NCI-H1417 (cell line): ENCODE measurements at regions not wholly inside any gene's neighbourhood (a gene's known extent, or its start where the extent isn't known, plus 50 kb on each side); places are given as distances from the start of the nearest gene placed in this dataset.
A peak's percentile ranks its signal among the peaks of the same experiment; 100 is the strongest.

Experiments
- DNase-seq, 3 experiments: peaks; one replicate each; lab custom pipeline; 2025; lab: John Stamatoyannopoulos, UW

DNA sequence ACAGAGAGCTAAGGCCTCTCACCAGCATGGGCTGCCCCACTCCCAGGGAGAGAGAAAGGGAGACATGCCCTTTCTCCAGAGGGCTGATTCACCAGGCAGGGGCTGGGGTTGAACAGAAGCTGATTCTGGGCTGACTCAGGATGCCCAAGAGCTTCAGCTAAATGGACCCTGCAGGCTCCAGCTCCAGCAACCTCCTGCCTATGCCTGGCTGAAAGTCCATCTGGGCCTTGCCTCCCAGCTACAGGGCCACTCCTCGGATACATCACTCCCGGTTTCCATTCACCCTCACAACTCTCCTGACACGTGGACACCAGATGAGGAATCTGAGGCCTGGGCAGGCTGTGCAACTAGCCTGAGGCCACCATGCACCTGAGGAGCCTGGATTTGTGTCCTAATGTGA lies 215.5 kb downstream of the BUD13 start:
- DNase-seq = no peak

DNA sequence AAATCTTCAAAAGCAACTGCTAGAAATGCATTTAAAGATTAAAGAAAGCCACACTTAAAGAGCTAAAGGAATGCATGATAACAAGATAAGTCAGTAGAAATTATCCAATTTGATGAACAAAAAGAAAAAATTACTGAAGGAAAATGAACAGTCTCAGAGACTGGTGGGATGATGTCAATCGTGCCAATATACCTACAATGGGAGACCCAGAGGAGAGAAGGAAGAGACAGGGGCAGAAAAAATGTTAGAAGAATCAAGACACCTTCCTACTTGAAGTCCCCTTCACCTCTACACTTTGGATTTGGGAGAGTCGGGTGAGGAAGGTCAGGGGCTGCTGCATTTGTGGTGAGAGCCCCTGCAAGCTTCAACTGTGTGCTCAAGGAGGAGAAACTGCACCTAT lies 216.3 kb downstream of the BUD13 start:
- no peak for DNase-seq

DNA sequence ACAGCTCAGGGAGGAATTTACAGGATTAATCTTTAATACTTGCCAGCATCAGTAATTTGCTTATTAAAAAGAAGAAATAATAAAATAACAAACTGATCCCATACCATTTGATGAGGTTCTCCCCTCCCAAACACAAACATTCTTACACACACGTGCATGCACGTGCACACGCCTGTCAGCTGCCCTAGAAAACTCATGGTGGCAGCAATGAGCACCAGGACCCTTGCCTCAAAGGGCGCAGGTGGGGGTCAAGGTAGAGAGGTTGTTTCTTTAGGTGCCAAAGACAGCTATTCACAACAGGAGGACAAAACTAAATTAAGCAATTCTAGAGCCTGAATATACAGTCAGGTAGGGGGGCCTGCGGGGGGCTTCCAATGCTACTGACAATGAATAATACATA lies 219.3 kb downstream of the BUD13 start:
- DNase-seq = no peak

DNA sequence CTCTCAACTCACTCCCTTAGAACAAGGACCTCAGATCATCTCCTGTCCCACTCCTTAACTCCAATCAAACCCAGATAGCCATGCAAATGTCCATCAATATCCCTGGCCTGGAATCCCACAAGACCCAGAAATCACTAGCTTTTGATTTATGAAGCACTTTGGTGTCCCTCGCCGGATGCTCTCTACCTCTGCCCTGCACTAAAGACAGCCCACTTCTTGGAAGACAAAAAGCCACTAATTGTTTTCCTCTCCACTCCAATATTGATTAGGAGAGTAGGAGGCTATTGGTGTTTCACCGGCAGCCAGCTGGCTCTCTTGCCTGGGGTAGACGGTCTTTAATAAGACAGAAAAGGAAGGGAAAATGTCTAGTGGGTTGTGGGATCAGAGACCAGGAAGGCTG lies 221.2 kb downstream of the BUD13 start:
- no peak for DNase-seq

DNA sequence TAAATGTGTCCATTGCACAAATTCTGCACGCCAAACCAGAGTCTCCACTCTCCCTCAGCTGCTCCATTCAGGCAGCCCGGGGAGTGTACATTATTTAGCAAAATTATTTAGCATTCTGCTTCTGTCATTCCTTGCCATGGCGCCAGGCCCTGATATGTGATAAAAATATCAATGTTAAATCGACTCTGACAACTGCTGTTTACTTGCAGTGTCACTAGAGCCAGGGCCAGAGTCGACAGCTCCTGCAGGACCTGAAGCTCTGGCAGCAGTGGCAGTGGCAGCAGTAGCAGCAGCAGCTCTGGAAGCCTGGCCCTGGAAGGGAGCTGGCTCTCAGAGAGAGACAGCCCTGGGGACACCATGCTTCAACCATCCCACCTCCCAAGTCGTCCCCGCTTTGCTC lies 224.5 kb downstream of the BUD13 start:
- no peak for DNase-seq

DNA sequence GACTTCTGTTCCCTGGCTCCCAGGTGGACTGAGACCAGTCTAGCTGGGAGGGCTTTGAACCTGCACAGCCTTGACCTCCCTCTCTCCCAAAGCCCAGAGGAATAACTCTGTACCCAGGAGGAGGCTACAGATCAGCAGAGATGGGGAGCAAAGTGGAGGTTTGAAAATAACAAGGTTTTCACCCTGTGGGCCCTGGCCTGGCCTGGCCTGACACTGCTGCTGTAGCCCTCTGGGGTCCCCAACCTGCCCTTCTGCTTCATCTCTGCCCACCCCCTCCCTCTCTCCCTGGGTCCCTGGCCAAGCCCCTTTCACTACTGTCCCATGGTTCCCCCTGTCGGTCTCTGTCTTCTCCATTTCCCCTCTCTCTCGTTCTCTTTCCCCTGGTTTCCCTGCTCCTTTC lies 225.2 kb downstream of the BUD13 start:
- no peak for DNase-seq

DNA sequence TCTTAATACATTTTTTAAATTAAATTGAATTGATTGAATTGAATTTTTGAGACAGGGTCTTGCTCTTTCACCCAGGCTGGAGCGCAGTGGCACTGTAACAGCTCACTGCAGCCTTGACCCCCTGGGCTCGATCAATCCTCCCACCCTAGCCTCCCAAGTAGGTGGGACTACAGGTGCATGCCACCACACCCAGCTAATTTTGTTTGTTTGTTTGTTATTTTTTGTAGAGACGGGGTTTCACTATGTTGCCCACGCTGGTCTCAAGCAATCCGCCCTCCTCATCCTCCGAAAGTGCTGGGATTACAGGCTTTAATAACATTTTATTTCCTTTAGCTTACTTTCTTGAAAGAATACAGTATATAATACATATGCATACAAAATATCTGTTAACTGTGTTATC lies 226.9 kb downstream of the BUD13 start:
- DNase-seq = no peak

DNA sequence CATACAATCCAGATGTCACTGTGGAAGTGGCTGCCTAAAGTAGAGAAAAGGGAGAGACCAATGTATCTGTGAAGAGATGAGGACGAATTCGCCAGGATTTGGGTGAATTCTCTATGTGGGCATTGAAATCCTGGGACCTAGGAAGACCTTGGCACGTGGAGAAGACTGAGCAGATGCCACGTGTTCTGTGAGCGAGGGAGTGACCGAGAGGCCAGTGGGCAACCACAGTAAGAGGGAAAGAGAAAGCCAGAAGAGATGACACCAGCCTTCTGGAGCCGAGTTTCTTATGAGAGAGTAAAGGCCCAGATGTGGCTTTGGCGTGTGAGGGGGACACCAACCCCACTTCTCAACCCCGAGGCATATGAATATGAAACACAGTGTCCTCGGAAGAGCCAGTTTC lies 228.1 kb downstream of the BUD13 start:
- DNase-seq = no peak

DNA sequence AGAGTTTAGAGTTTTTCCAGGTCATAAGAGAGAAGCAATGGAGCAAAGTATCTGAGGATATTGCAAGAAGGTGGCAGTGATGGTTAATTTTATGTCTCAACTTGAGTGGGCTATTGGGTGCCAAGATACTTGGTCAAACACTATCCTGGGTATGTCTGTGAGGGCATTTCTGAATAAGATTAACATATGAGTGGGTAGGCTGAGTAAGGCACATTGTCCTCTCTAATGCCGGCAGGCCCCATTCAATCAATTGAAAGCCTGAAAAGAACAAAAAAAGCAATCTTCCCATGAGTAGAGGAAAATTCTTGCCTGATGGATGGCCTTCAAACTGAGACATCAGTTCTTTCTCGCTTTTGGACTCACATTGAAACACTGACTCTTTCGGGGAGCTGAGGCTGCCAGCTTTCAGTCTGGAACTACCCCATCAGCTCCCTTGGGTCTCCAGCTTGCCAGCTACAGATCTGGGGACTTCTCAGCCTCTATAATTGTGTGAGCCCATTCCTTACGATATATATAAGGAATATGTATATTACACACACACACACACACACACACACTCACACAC lies 228.8 kb downstream of the BUD13 start:
- DNase-seq = no peak

DNA sequence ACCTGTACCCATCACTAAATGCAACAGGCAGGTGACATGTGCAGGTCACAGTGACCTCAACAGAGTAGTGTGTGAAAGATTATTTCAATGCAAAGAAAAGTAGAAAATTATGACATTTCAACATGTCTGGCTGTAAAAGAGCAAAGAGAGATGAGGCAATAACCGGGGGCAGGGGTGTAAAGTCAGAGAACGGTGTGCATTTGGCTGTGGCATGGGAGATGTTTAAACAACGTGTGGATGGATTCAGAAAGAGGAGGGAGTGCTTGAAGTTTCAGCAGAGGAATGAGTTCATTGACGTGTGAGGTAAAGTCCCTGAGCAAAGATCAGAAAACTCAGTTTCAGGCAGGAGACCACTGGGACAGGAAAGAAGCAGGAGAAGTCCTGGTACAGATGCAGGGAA lies 229.7 kb downstream of the BUD13 start:
- no peak for DNase-seq

DNA sequence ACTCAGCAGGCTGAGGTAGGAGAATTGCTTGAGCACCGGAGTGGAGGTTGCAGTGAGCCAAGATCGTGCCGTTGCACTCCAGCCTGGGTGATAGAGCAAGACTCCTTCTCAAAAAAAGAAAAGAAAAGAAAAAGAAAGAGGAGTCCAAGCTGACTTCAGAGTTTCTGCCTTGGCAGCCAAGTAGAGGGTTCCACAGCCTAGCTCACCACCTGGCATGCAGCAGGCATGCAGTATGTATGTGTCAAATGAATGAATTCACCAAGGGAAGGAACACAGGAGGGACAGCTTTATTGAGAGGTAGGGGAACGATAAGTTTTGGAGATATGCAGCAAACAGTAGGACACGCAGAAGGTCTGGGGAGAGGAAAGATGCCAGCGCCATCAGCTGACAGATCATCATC lies 230.4 kb downstream of the BUD13 start:
- no peak for DNase-seq

DNA sequence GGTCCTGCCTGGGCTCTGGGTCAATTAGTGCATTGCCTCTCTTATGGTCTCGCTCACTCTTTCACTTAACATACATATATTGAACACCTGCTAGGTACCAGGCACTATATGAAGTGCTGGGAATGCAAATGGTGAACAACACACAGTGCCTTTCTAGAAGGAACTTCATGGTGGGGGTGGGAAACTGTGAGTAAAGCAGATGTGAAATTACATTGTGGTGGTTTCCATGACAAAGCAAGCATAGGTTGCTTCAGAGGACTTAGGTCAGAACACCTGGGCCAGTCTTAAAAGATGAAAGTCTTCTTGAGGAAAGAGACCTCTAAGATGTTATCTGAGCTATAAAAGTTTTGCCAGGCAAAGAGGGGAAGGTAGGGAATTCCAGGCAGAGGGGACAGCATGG lies 231.3 kb downstream of the BUD13 start:
- DNase-seq = no peak

DNA sequence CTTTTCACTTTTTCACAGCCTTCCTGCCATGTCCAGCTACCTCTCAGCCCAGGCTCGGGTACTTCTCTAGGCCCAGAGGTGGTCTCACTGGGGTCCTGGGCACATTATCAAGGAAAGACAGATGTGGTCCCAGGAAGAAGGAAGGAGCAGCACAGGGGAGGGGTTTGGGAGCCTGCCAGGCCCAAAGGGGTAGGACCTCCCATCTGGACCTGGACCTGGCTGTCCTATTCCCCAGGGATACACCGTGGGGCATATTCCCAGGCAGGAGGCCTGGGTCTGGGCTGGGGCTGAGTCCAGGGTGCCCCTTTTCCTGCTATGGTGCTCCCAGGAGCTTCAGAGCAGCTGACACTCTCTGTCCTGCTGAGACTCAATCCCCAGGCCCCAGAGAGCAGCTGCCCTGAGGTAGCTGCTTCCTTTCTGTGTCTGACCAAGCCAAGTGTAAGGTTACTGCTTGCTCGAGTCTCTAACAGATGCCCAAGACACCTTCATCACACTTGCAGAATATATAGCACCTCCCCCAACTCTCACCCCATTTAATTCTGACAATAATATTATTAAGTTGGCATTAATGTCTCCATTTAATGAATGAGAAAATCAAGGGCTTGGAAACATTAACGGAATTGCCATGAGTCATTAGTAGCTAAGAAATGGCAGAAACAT lies 232.0 kb downstream of the BUD13 start:
- DNase-seq = no peak

DNA sequence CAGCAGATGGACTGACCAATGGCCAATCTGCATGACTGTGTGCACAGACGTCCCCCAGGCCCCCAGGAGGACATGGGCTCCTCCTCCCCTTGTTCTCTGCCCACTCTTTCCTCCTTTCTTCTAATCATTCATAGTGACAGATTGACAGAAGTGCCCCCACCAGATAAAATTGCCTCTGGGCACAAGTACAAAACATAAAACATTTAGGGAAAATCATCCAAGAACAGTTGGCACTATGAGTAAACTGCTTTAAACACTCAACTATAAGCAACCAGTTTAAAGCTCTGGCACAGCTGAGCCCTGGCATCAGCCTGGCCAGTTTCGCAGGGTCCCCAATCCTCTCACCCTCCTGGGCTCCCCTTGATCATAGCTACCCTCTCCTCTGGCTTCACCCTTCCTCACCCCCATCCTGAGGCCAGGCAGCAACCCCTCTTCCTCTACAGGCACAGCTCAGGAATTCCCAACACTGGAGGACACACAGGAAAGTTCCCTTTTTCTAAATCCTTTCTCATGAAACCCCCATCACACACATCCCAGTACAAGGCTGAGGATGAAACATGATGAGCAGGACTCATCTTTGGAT lies 232.9 kb downstream of the BUD13 start:
- DNase-seq = no peak

DNA sequence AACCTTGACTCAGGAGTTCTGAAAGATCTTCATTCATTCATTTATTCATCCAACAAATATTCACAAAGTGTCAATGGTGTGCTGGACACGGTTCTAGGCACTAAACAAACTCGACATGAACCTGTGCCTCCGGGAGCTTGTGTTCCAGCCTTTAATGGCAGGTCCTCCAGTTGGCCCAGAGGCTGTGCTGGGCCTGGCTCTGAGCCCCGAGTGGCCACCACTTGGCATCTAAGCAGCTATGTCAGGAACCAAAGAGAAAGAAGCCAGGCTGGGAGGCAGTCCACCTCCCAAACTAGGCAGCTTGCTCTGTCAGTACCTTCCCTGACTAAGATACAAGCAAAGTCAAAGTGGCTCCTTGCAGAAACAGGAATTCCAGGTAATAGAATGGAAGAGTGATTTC lies 233.6 kb downstream of the BUD13 start:
- no peak for DNase-seq

DNA sequence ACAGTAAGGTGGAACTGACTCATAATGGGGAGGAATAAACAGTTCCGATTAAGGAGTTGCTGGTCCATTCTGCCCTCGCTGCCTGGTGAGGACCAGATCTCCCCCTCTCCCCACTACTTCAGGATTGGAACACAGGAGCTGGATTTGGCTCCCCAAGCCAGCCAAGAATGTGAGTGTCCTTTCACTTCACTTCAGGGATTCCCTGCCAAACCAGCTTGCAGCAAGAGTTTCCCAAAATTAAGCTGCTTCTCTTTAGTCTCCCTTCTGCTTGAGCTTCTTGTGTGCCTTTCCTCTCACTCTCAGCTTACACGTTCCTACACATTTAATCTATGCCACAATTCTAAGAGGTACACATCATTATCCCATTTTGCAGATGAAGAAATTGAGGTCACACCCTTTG lies 234.1 kb downstream of the BUD13 start:
- no peak for DNase-seq

DNA sequence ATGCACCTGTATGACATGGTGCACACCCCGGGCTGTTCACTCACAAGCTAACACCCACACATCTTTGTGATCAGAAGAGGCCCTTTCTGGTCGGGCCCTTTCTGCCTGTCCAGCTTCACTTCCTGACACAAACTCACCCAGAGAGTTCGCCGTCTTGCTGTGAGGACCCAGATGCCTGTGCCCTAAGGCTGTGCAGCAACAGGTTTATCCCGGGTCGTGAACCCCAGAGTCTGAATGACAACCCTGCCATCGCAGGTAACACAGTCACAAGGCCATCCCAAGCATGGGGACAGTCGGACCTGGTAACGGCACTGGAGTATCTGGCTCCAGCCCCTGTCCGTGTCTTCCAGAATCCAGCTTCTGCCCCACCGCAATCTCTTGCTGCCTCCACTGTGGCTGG lies 235.1 kb downstream of the BUD13 start:
- no peak for DNase-seq

DNA sequence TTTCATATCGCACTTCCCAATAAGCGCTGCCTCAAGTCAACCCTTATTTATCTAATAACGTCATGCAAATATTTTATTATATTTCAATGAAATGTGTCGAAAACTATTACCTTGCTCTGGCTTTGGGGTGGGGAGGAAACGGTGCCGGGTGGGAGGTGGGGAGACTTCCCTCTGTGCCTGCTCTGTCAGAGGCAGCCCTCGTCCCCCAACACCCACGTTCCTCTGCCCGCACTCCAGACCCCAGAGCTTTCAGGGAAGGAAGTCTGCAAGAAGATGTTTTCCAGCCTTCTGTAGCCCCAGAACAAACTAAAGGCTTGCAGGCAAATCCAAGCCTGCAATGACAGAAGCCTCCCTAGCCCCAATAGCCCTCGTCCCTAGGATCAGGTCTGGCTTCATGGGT lies 235.7 kb downstream of the BUD13 start:
- no peak for DNase-seq

DNA sequence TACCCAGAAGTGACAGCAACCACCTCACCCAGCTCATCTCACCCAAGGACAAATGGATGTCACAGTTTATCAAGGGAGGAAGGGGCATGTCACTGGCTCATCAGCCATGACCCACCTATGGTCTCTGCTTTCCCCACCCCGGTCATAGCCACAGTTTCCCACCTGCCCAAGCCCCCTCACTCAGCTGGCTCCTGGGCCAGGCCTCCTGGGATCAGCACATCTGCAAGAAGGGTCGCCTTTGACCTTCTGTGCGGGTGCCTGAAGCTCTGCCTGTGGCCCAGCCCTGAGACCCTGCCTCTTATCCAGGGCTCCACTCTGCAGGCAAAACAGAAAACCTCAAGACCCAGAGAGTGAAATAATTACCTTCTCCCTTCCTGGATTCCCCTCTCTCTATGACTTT lies 236.4 kb downstream of the BUD13 start:
- DNase-seq = no peak

DNA sequence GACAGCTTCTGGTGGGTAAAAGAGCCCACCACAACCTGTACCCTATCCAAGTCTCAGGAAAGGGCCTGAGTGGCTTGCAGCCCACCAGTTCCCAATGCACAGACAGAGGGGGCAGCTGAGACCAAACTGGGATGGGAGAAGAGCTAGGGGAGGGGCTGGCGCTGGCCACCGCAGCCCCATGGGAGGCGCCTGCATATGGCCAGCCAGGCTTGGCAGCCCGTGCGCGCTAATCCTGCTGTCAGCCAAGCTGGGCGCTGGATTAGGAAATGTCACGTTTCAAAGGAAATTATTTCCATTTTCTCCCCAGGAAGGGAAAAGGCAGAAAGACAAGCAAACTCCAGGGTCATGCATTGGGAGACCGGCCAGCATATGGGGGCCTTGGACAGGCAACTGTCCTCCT lies 236.8 kb downstream of the BUD13 start:
- no peak for DNase-seq

DNA sequence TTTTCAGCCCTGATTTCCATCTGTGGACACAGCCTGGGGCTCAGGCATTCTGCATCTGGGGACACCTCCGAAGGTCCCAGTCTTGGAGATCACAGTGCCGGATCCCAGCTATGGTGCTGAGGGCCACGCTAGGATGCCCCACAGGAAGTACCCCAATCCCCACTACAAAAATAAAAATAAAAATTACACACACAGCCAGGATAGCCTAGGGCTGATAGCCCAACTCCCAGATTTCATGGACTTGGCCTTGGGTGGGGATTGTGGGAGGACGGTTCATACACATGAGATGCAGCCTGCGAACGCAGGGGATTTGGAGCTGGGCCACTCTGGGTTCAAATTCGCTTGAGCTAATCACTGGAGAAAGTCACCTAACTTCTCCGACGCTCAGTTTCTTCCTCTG lies 237.7 kb downstream of the BUD13 start:
- DNase-seq = no peak

DNA sequence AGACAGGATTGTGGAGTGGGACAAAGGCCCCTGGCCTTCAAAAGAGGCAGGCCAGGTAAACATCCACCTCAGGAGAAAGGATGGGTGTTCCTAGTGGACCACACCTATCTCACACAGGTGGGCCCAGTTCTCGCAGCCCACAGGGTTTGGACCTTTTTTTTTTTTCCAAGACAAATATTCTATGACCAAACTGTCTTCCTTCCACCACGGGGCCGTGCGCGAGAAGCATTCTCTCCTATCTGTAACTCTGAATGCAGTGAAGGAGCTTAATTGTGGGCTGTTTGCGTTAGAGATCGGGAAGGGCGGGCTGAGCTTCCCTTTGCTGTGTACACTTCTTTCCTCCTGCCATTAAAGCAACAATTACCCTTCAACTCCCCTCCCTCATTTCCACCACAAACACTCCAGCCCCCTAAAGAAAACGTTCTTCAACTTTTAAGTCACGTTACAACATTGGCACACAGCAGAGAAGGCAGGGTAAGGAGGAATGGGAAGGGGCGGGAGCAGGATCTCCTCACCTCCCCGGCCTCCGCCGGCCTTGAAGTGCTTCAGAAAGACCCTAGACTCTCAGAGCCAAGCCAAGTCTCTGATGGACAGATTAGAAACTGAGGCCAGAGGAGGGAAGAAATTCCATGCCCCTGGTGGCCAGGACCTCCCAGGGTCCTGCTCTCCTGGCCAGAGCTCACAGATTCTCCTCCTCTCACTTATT lies 238.4 kb downstream of the BUD13 start:
- peak in 2 of 3 experiments; percentile 14 to 22 for DNase-seq

DNA sequence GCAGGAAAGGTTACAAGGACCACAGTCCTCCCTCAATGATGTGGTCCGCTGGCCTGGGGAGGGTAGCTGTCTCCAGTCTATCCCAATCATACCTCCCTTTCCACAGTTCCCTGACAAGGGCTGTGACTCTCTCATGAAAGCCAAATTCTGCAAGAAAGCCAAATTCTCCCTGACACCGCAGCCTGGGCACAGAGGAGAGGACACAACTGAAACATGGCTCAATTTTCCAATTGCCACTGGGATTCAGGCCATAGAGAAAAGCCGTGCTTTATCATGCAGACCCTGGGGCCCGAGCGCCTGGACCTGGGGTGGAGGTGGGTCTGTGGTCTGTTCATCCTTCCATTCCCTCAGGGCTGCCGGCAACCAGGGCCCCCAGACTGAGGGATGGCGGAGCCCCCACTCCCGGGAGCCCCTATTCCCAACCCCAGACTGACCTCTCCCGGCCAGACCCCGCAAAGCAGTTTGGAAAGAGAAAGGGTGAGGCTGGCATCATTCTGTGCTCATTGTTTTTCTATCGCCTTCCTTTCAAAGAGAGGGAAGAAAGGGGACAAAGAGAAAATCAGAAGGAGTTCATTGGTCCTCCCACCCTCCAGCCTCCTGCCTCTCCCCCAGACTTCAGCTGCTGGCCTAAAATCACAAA lies 239.5 kb downstream of the BUD13 start:
- DNase-seq = no peak
